Transverse colon (tissue), 3 donors: ENCODE measurements at regions not wholly inside any gene's neighbourhood (a gene's known extent, or its start where the extent isn't known, plus 50 kb on each side); places are given as distances from the start of the nearest gene placed in this dataset.

Source experiments
- CTCF ChIP-seq, 5 experiments: fragments of 200-600 bp in 3 of 5; fragments of 450-650 bp in 2 of 5; sonication (generic) in 3 of 5; IDR thresholded peaks; 1 replicate in 2 of 5; 2 replicates in 3 of 5; pipeline ENCODE4 v1.5.1; 2016 to 2017; ENCODE audit warnings: antibody characterized with exemption in 5 of 5, inconsistent platforms in 3 of 5, mild to moderate bottlenecking in 2 of 5, moderate library complexity in 1 of 5
- EP300 ChIP-seq: sonication (generic); formaldehyde crosslinking; IDR thresholded peaks from one replicate; pipeline ENCODE4 v1.6.1; 2017; ENCODE audit warnings: antibody characterized with exemption, low read depth
- POLR2A ChIP-seq: fragments of 450-650 bp; IDR thresholded peaks from one replicate; pipeline ENCODE4 v1.6.1; 2016; ENCODE audit warnings: antibody characterized with exemption, mild to moderate bottlenecking, moderate library complexity

DNA sequence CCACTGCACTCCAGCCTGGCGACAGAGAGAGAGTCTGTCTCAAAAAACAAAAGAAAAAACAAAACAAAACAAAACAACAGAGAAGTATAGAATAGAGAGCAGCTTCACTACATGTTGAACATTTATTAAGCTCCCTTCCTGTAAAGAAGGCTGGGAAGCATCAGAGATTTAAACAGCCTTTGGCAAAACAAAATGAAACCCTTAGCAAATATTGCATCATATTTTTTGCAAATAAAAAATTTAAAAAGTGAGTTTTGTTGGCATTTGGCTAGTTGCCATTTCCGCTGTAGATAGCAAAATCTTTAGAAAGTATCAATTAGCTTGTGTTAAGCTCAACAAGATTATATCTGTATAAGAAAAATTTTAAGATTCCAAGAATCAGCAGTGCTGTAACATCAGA, 151.2 kb downstream of the SERPINI1 start:
- TF ChIP-seq CTCF (IDR thresholded peaks at IDR 0.05), result no peak
- TF ChIP-seq POLR2A, result no peak
- no peak for TF ChIP-seq EP300
